ENCODE measurements at regions not wholly inside any gene's neighbourhood (a gene's known extent, or its start where the extent isn't known, plus 50 kb on each side); places are given as distances from the start of the nearest gene placed in this dataset.

DNA sequence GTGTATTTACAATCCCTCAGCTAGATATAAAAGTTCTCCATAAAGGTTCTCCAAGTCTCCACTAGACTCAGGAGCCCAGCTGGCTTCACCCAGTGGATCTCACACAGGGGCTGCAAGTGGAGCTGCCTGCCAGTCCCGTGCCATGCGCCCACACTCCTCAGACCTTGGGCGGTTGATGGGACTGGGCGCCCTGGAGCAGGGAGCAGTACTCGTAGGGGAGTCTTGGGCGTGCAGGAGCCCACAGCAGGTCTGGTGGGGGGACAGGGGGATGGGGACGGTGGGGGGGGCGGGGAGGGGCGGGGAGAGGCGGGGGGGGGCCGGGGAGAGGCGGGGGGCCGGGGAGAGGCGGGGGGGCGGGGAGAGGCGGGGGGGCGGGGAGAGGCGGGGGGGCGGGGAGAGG, 54.7 kb upstream of the RND3 start:
- ChIA-PET POLR2A (no interaction called here), RAD21 (ENCODE audit: low non-redundant PET in 1 of 2, low total read pairs in 2 of 2, uncharacterized antibody in 2 of 2, unreplicated experiment in 2 of 2) (no interaction called here), CTCF (interaction anchor here (0.6 kb wide), 1 partner anchor 55 kb away, joined by 3 read pairs; no protein-coding TSS in a partner anchor)
- no peak for TF ChIP-seq EGR1 (IDR thresholded peaks at IDR 0.05; ENCODE audit: low read depth)
- TF ChIP-seq, protein P1, sequence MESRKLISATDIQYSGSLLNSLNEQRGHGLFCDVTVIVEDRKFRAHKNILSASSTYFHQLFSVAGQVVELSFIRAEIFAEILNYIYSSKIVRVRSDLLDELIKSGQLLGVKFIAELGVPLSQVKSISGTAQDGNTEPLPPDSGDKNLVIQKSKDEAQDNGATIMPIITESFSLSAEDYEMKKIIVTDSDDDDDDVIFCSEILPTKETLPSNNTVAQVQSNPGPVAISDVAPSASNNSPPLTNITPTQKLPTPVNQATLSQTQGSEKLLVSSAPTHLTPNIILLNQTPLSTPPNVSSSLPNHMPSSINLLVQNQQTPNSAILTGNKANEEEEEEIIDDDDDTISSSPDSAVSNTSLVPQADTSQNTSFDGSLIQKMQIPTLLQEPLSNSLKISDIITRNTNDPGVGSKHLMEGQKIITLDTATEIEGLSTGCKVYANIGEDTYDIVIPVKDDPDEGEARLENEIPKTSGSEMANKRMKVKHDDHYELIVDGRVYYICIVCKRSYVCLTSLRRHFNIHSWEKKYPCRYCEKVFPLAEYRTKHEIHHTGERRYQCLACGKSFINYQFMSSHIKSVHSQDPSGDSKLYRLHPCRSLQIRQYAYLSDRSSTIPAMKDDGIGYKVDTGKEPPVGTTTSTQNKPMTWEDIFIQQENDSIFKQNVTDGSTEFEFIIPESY (IDR thresholded peaks at IDR 0.05; ENCODE audit: extremely low read depth, insufficient replicate concordance, low read length) = no peak
- TF ChIP-seq, protein P2, sequence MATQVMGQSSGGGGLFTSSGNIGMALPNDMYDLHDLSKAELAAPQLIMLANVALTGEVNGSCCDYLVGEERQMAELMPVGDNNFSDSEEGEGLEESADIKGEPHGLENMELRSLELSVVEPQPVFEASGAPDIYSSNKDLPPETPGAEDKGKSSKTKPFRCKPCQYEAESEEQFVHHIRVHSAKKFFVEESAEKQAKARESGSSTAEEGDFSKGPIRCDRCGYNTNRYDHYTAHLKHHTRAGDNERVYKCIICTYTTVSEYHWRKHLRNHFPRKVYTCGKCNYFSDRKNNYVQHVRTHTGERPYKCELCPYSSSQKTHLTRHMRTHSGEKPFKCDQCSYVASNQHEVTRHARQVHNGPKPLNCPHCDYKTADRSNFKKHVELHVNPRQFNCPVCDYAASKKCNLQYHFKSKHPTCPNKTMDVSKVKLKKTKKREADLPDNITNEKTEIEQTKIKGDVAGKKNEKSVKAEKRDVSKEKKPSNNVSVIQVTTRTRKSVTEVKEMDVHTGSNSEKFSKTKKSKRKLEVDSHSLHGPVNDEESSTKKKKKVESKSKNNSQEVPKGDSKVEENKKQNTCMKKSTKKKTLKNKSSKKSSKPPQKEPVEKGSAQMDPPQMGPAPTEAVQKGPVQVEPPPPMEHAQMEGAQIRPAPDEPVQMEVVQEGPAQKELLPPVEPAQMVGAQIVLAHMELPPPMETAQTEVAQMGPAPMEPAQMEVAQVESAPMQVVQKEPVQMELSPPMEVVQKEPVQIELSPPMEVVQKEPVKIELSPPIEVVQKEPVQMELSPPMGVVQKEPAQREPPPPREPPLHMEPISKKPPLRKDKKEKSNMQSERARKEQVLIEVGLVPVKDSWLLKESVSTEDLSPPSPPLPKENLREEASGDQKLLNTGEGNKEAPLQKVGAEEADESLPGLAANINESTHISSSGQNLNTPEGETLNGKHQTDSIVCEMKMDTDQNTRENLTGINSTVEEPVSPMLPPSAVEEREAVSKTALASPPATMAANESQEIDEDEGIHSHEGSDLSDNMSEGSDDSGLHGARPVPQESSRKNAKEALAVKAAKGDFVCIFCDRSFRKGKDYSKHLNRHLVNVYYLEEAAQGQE (IDR thresholded peaks at IDR 0.05; ENCODE audit: low read depth) = no peak
- no peak for TF ChIP-seq SP1 (IDR thresholded peaks at IDR 0.05; ENCODE audit: low read depth)
- no peak for TF ChIP-seq RAD21 (IDR thresholded peaks at IDR 0.05; ENCODE audit: low read depth)
- TF ChIP-seq POLR2AphosphoS5 (IDR thresholded peaks at IDR 0.05; ENCODE audit: low read depth, low read length) = no peak
- TF ChIP-seq ELF1 (IDR thresholded peaks at IDR 0.05; ENCODE audit: borderline replicate concordance, low read depth) = no peak
- TF ChIP-seq POLR2A (IDR thresholded peaks at IDR 0.05; ENCODE audit: borderline replicate concordance, extremely low read depth, insufficient read depth, insufficient read length) = no peak
- no peak for TF ChIP-seq CEBPB (IDR thresholded peaks at IDR 0.05; ENCODE audit: low read depth)
- TF ChIP-seq YY1 (IDR thresholded peaks at IDR 0.05; ENCODE audit: extremely low read depth, insufficient replicate concordance, low read depth, low read length) = no peak
- TF ChIP-seq TCF7L2 (IDR thresholded peaks at IDR 0.05; ENCODE audit: borderline replicate concordance, extremely low read depth, insufficient read depth, insufficient read length) = no peak
- TF ChIP-seq SIN3A (IDR thresholded peaks at IDR 0.05; ENCODE audit: low read depth) = no peak
- TF ChIP-seq, protein P3, sequence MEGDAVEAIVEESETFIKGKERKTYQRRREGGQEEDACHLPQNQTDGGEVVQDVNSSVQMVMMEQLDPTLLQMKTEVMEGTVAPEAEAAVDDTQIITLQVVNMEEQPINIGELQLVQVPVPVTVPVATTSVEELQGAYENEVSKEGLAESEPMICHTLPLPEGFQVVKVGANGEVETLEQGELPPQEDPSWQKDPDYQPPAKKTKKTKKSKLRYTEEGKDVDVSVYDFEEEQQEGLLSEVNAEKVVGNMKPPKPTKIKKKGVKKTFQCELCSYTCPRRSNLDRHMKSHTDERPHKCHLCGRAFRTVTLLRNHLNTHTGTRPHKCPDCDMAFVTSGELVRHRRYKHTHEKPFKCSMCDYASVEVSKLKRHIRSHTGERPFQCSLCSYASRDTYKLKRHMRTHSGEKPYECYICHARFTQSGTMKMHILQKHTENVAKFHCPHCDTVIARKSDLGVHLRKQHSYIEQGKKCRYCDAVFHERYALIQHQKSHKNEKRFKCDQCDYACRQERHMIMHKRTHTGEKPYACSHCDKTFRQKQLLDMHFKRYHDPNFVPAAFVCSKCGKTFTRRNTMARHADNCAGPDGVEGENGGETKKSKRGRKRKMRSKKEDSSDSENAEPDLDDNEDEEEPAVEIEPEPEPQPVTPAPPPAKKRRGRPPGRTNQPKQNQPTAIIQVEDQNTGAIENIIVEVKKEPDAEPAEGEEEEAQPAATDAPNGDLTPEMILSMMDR (IDR thresholded peaks at IDR 0.05 in 2 of 3, conservative IDR thresholded peaks at IDR 0.05 in 1 of 3; ENCODE audit: borderline replicate concordance in 1 of 3, insufficient read depth in 1 of 3, low read depth in 2 of 3, low read length in 2 of 3) = no peak
- no peak for TF ChIP-seq CBX3 (IDR thresholded peaks at IDR 0.05; ENCODE audit: low read depth)
- TF ChIP-seq, protein P4, sequence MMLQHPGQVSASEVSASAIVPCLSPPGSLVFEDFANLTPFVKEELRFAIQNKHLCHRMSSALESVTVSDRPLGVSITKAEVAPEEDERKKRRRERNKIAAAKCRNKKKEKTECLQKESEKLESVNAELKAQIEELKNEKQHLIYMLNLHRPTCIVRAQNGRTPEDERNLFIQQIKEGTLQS (IDR thresholded peaks at IDR 0.05) = no peak
- no peak for TF ChIP-seq EZH2 (IDR thresholded peaks at IDR 0.05)
- TF ChIP-seq ZFX (IDR thresholded peaks at IDR 0.05) = no peak
- TF ChIP-seq JUND (IDR thresholded peaks at IDR 0.05) = no peak
- Histone ChIP-seq H3K9ac (ENCODE audit: low read length) (no peak overlapping the region), H4K20me1 (ENCODE audit: insufficient read depth) (no peaks in the 10 kb centered on the region), H3K4me3 (replicated peaks in 1 of 2; ENCODE audit: low read depth in 1 of 2, low read length in 2 of 2) (no peak overlapping the region), H3K9me2 (ENCODE audit: insufficient read depth) (no peaks in the 10 kb centered on the region), H3K4me2 (ENCODE audit: low read length) (no peak overlapping the region), H3K9me3 (ENCODE audit: control insufficient read depth in 1 of 2, insufficient read depth in 1 of 2, low read depth in 1 of 2, low read length in 2 of 2) (no peaks in the 10 kb centered on the region), H2AFZ (ENCODE audit: low read depth, low read length, poor library complexity, severe bottlenecking) (no peak overlapping the region), H3K79me2 (ENCODE audit: insufficient read depth, low read length) (no peaks in the 10 kb centered on the region), H3K4me1 (ENCODE audit: control insufficient read depth in 1 of 2, insufficient read depth in 2 of 2, low read length in 2 of 2) (no peaks in the 10 kb centered on the region), H3K27ac (ENCODE audit: low read depth, low read length) (no peak overlapping the region), H3K36me3 (ENCODE audit: control insufficient read depth in 1 of 2, insufficient read depth in 2 of 2, low read length in 2 of 2) (no peaks in the 10 kb centered on the region), H3K27me3 (ENCODE audit: insufficient read depth, low read length) (no peaks in the 10 kb centered on the region)
- intact Hi-C loops (cut with micrococcal nuclease) = no loop called here
- BruUV-seq (replicated peaks) = no TSS peak
- DNase-seq (ENCODE audit: low read depth, low spot score) = no peak
- ATAC-seq = no peak
